SK-N-SH (cell line): ENCODE measurements at regions not wholly inside any gene's neighbourhood (a gene's known extent, or its start where the extent isn't known, plus 50 kb on each side); places are given as distances from the start of the nearest gene placed in this dataset.

Experiments used
- CTCF ChIA-PET: fragments of 300-600, 350-600 bp; formaldehyde crosslinking; extraction: SDS; loops from one replicate; lab custom pipeline; 2021; lab: Yijun Ruan, JAX
- POLR2A ChIA-PET: fragments of 350-600 bp; sonication (Branson Sonifier 250); formaldehyde crosslinking; extraction: SDS; loops from one replicate; lab custom pipeline; 2020; ENCODE audit warnings: antibody characterized with exemption, inconsistent platforms; lab: Yijun Ruan, JAX
- DNase-seq: peaks from one replicate; pipeline ENCODE4 v3.0.0; 2012
- H2AFZ ChIP-seq: fragments of 200-600 bp; sonication (generic); 2 replicates; pipeline ENCODE4 v1.8.1; 2016; ENCODE audit warnings: antibody characterized with exemption, mild to moderate bottlenecking, low read depth
- H3F3A ChIP-seq: fragments of 200-600 bp; sonication (generic); replicated peaks from 2 replicates; pipeline ENCODE3; 2016; ENCODE audit warnings: antibody characterized with exemption, mild to moderate bottlenecking; ENCODE audit not compliant: insufficient read depth
- H3K27ac ChIP-seq, 2 experiments: fragments of 200-500 bp in 1 of 2; fragments of 200-600 bp in 1 of 2; sonication (Bioruptor generic) in 1 of 2; sonication (generic), shearing (Covaris generic) in 1 of 2; 2 replicates each; pipeline versions ENCODE4 v1.5.1 to v1.6.1; 2014 to 2016; ENCODE audit warnings: low read depth in 2 of 2, inconsistent platforms in 1 of 2, low read length in 1 of 2, mild to moderate bottlenecking in 1 of 2, mixed read lengths in 1 of 2
- H3K27me3 ChIP-seq: fragments of 200-600 bp; sonication (generic), shearing (Covaris generic); 2 replicates; pipeline ENCODE4 v1.6.1; 2016; ENCODE audit warnings: mixed run types; ENCODE audit not compliant: insufficient read depth
- H3K36me3 ChIP-seq, 2 experiments: fragments of 200-500 bp in 1 of 2; fragments of 200-600 bp in 1 of 2; sonication (Bioruptor generic) in 1 of 2; sonication (generic) in 1 of 2; replicated peaks in 1 of 2; 2 replicates each; pipeline versions ENCODE3 to v1.5.1; 2014 to 2016; ENCODE audit warnings: low read length in 1 of 2, mild to moderate bottlenecking in 1 of 2; ENCODE audit not compliant: insufficient read depth in 2 of 2, control insufficient read depth in 1 of 2
- H3K4me1 ChIP-seq, 2 experiments: fragments of 200-500 bp in 1 of 2; fragments of 200-600 bp in 1 of 2; sonication (Bioruptor generic) in 1 of 2; sonication (generic), shearing (Covaris generic) in 1 of 2; 2 replicates each; pipeline versions ENCODE4 v1.5.1 to v1.6.1; 2014 to 2016; ENCODE audit warnings: low read depth in 1 of 2, low read length in 1 of 2, mixed run types in 1 of 2; ENCODE audit not compliant: insufficient read depth in 2 of 2, control insufficient read depth in 1 of 2
- H3K4me2 ChIP-seq: fragments of 200-600 bp; sonication (generic), shearing (Covaris generic); 2 replicates; pipeline ENCODE4 v1.6.1; 2017; ENCODE audit warnings: mixed run types
- H3K4me3 ChIP-seq, 2 experiments: fragments of 200-500 bp in 1 of 2; fragments of 200-600 bp in 1 of 2; sonication (Bioruptor generic) in 1 of 2; sonication (generic), shearing (Covaris generic) in 1 of 2; 2 replicates each; pipeline versions ENCODE4 v1.5.1 to v1.8.1; 2014 to 2016; ENCODE audit warnings: low read depth in 2 of 2, inconsistent platforms in 1 of 2, low read length in 1 of 2, mild to moderate bottlenecking in 1 of 2, mixed read lengths in 1 of 2, moderate library complexity in 1 of 2
- H3K79me2 ChIP-seq: fragments of 200-600 bp; sonication (generic); 2 replicates; pipeline ENCODE4 v1.8.1; 2017; ENCODE audit warnings: mild to moderate bottlenecking; ENCODE audit not compliant: insufficient read depth
- H3K9ac ChIP-seq: fragments of 200-600 bp; sonication (generic); 2 replicates; pipeline ENCODE4 v1.6.1; 2017; ENCODE audit warnings: mixed run types
- H3K9me2 ChIP-seq: fragments of 200-600 bp; sonication (generic); 2 replicates; pipeline ENCODE4 v1.6.1; 2017; ENCODE audit warnings: mixed run types
- H3K9me3 ChIP-seq: fragments of 200-600 bp; sonication (generic); 2 replicates; pipeline ENCODE4 v1.6.1; 2017; ENCODE audit warnings: mixed run types, mild to moderate bottlenecking, moderate library complexity
- H4K20me1 ChIP-seq: fragments of 200-600 bp; sonication (generic); 2 replicates; pipeline ENCODE4 v1.6.1; 2017; ENCODE audit warnings: mild to moderate bottlenecking, mixed run types; ENCODE audit not compliant: insufficient read depth
- ELF1 ChIP-seq: IDR thresholded peaks from 2 replicates; pipeline ENCODE4 v1.4.0; 2012
- FOXJ3 ChIP-seq: sonication (generic); formaldehyde crosslinking; IDR thresholded peaks from 2 replicates; pipeline ENCODE4 v1.5.1; 2020; ENCODE audit warnings: mild to moderate bottlenecking, missing genetic modification reagents
- FOXM1 ChIP-seq: IDR thresholded peaks from 2 replicates; pipeline ENCODE4 v1.4.0; 2012; ENCODE audit warnings: low read depth, mild to moderate bottlenecking
- GABPA ChIP-seq: IDR thresholded peaks from 2 replicates; pipeline ENCODE4 v1.4.0; 2012; ENCODE audit warnings: low read depth, mild to moderate bottlenecking
- JUND ChIP-seq: IDR thresholded peaks from 2 replicates; pipeline ENCODE4 v1.4.0; 2012
- MEF2A ChIP-seq: IDR thresholded peaks from 2 replicates; pipeline ENCODE4 v1.4.0; 2012; ENCODE audit warnings: low read depth, borderline replicate concordance
- MXI1 ChIP-seq: IDR thresholded peaks from 2 replicates; pipeline ENCODE4 v1.6.1; 2012; ENCODE audit warnings: mild to moderate bottlenecking, low read depth, low read length, improper control_type of control experiment
- NFIC ChIP-seq: IDR thresholded peaks from 2 replicates; pipeline ENCODE4 v1.4.0; 2012; ENCODE audit warnings: borderline replicate concordance
- NRF1 ChIP-seq: IDR thresholded peaks from 2 replicates; pipeline ENCODE4 v1.6.1; 2012; ENCODE audit warnings: low read depth, mild to moderate bottlenecking, low read length
- POLR2AphosphoS5 ChIP-seq: IDR thresholded peaks from 2 replicates; pipeline ENCODE4 v1.6.1; 2012; ENCODE audit warnings: low read depth, low read length
- RAD21 ChIP-seq: IDR thresholded peaks from 2 replicates; pipeline ENCODE4 v1.6.1; 2012; ENCODE audit warnings: mild to moderate bottlenecking, low read length
- RFX5 ChIP-seq: IDR thresholded peaks from 2 replicates; pipeline ENCODE4 v1.6.1; 2012; ENCODE audit warnings: mild to moderate bottlenecking, improper control_type of control experiment, low read length
- TAF1 ChIP-seq: IDR thresholded peaks from 2 replicates; pipeline ENCODE4 v1.6.1; 2012; ENCODE audit warnings: low read depth, mild to moderate bottlenecking, low read length, moderate library complexity, borderline replicate concordance
- TEAD4 ChIP-seq: IDR thresholded peaks from 2 replicates; pipeline ENCODE4 v1.4.0; 2012; ENCODE audit warnings: mild to moderate bottlenecking, borderline replicate concordance; ENCODE audit not compliant: insufficient read depth
- WGBS: methylation state at CpG from one replicate; pipeline ENCODE4 v1.1.6; 2017; ENCODE audit warnings: low lambda C conversion rate; 5-methylcytosine and 5-hydroxymethylcytosine counted together
- TF ChIP-seq, protein P1 (sequence below): fragments of 200-600 bp; sonication (generic); IDR thresholded peaks from 2 replicates; pipeline ENCODE4 v1.6.1; 2017; ENCODE audit warnings: antibody characterized with exemption, mild to moderate bottlenecking, moderate library complexity
- TF ChIP-seq, protein P2 (sequence below): IDR thresholded peaks from 2 replicates; pipeline ENCODE4 v1.6.1; 2012; ENCODE audit warnings: mild to moderate bottlenecking, low read depth, low read length, moderate library complexity
- TF ChIP-seq, protein P3 (sequence below): fragments of 150-350 bp; IDR thresholded peaks from 2 replicates; pipeline ENCODE4 v1.6.1; 2016; ENCODE audit warnings: mild to moderate bottlenecking, low read depth, low read length
- TF ChIP-seq, protein P4 (sequence below): IDR thresholded peaks from 2 replicates; pipeline ENCODE4 v1.4.0; 2012; ENCODE audit warnings: low read depth, borderline replicate concordance

DNA sequence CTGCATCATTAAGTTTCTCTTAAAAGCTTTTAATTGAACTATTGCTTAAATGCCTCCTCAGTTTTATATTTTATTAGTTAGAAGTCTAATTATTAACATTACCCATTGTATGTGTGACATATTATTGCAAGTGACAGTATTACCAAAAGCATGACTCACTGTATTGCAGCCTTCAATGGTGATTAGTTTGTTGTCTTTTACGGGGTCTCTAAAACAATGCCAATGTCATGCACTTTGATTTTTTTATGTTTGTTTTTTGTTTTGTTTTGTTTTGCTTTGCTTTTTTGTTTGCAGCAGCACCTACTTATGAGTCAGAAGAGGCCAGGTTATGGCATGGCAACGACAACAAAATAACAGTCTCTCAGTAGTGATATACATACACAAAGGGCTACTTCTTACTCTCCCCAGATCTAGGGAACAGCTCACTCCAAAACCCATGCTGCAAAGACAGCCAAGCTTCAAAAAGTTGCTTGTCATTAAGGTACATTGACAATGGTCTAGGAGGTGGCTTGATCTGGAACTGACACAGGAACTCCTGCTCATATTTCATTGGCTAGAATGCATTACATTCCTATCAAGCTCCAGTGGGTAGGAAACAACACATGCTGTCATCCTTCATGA lies 293.7 kb upstream of the POM121L12 start:
- peaks cover 2% of the 10 kb centered on the region; the same call in 1 of the 2 replicates for H3K9me2 ChIP-seq
- ChIA-PET CTCF (interaction anchor here (0.8 kb wide), 2 partner anchors 90 to 115 kb away, joined by 3 read pairs; no protein-coding TSS in a partner anchor), POLR2A (no interaction called here)
- no peak overlapping the region for H3K4me3 ChIP-seq
- TF ChIP-seq, protein P1, sequence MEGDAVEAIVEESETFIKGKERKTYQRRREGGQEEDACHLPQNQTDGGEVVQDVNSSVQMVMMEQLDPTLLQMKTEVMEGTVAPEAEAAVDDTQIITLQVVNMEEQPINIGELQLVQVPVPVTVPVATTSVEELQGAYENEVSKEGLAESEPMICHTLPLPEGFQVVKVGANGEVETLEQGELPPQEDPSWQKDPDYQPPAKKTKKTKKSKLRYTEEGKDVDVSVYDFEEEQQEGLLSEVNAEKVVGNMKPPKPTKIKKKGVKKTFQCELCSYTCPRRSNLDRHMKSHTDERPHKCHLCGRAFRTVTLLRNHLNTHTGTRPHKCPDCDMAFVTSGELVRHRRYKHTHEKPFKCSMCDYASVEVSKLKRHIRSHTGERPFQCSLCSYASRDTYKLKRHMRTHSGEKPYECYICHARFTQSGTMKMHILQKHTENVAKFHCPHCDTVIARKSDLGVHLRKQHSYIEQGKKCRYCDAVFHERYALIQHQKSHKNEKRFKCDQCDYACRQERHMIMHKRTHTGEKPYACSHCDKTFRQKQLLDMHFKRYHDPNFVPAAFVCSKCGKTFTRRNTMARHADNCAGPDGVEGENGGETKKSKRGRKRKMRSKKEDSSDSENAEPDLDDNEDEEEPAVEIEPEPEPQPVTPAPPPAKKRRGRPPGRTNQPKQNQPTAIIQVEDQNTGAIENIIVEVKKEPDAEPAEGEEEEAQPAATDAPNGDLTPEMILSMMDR, result no peak
- TF ChIP-seq TAF1 (no peak), NRF1 (no peak), RFX5 (no peak), FOXM1 (no peak), TEAD4 (no peak), GABPA (no peak), NFIC (no peak), ELF1 (no peak), MXI1 (no peak), RAD21 (no peak), FOXJ3 (CRISPR knock-in tag) (no peak), JUND (no peak), POLR2AphosphoS5 (no peak), MEF2A (no peak)
- TF ChIP-seq, protein P2, sequence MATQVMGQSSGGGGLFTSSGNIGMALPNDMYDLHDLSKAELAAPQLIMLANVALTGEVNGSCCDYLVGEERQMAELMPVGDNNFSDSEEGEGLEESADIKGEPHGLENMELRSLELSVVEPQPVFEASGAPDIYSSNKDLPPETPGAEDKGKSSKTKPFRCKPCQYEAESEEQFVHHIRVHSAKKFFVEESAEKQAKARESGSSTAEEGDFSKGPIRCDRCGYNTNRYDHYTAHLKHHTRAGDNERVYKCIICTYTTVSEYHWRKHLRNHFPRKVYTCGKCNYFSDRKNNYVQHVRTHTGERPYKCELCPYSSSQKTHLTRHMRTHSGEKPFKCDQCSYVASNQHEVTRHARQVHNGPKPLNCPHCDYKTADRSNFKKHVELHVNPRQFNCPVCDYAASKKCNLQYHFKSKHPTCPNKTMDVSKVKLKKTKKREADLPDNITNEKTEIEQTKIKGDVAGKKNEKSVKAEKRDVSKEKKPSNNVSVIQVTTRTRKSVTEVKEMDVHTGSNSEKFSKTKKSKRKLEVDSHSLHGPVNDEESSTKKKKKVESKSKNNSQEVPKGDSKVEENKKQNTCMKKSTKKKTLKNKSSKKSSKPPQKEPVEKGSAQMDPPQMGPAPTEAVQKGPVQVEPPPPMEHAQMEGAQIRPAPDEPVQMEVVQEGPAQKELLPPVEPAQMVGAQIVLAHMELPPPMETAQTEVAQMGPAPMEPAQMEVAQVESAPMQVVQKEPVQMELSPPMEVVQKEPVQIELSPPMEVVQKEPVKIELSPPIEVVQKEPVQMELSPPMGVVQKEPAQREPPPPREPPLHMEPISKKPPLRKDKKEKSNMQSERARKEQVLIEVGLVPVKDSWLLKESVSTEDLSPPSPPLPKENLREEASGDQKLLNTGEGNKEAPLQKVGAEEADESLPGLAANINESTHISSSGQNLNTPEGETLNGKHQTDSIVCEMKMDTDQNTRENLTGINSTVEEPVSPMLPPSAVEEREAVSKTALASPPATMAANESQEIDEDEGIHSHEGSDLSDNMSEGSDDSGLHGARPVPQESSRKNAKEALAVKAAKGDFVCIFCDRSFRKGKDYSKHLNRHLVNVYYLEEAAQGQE, result no peak
- TF ChIP-seq, protein P3, sequence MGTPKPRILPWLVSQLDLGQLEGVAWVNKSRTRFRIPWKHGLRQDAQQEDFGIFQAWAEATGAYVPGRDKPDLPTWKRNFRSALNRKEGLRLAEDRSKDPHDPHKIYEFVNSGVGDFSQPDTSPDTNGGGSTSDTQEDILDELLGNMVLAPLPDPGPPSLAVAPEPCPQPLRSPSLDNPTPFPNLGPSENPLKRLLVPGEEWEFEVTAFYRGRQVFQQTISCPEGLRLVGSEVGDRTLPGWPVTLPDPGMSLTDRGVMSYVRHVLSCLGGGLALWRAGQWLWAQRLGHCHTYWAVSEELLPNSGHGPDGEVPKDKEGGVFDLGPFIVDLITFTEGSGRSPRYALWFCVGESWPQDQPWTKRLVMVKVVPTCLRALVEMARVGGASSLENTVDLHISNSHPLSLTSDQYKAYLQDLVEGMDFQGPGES, result no peak
- TF ChIP-seq, protein P4, sequence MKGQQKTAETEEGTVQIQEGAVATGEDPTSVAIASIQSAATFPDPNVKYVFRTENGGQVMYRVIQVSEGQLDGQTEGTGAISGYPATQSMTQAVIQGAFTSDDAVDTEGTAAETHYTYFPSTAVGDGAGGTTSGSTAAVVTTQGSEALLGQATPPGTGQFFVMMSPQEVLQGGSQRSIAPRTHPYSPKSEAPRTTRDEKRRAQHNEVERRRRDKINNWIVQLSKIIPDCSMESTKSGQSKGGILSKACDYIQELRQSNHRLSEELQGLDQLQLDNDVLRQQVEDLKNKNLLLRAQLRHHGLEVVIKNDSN, result no peak
- no peaks in the 10 kb centered on the region for H3F3A ChIP-seq
- no peaks in the 10 kb centered on the region for H3K9me3 ChIP-seq
- WGBS, result 26% methylated on average over 2 of the region's 2 CpGs
- H3K79me2 ChIP-seq, result no peaks in the 10 kb centered on the region
- no peaks in the 10 kb centered on the region for H3K27me3 ChIP-seq
- H3K4me1 ChIP-seq, result no peaks in the 10 kb centered on the region; a peak in 1 of 4 replicates
- no peak for DNase-seq
- H3K36me3 ChIP-seq, result no peaks in the 10 kb centered on the region
- no peaks in the 10 kb centered on the region for H4K20me1 ChIP-seq
- H3K27ac ChIP-seq, result no peak overlapping the region
- H2AFZ ChIP-seq, result no peak overlapping the region
- no peak overlapping the region for H3K9ac ChIP-seq
- no peak overlapping the region for H3K4me2 ChIP-seq
